Upper lobe of right lung (tissue), 1 donor: ENCODE measurements at regions not wholly inside any gene's neighbourhood (a gene's known extent, or its start where the extent isn't known, plus 50 kb on each side); places are given as distances from the start of the nearest gene placed in this dataset.
"Not testable (repeated sequence)": the region's sequence is repeated elsewhere in the genome, so short reads cannot be mapped to it uniquely, and the experiment has no call there.

Experiments used
- ATAC-seq: fragments of 200-7000 bp; cut with Tn5 transposase; one replicate; pipeline ENCODE4 v1.9.1; 2020; ENCODE audit warnings: mild to moderate bottlenecking, moderate library complexity
- DNase-seq: peaks from one replicate; pipeline ENCODE4 v3.0.0-alpha.2; 2020
- H3K27ac ChIP-seq: fragments of 200-600 bp; one replicate; pipeline ENCODE4 v1.8.0; 2022
- H3K27me3 ChIP-seq: fragments of 200-600 bp; one replicate; pipeline ENCODE4 v1.8.0; 2022; ENCODE audit warnings: mild to moderate bottlenecking
- H3K36me3 ChIP-seq: fragments of 200-600 bp; one replicate; pipeline ENCODE4 v1.8.0; 2022
- H3K4me1 ChIP-seq: fragments of 200-600 bp; one replicate; pipeline ENCODE4 v1.8.0; 2022
- H3K4me3 ChIP-seq: fragments of 200-600 bp; one replicate; pipeline ENCODE4 v1.8.0; 2022; ENCODE audit warnings: mild to moderate bottlenecking
- H3K9me3 ChIP-seq: fragments of 200-600 bp; one replicate; pipeline ENCODE4 v1.8.0; 2022
- intact Hi-C: fragments of 100-400 bp; cut with DNase I; formaldehyde crosslinking; loops from one replicate; pipeline ENCODE4 v1.11.0; 2022
- donor health status: DM: no; HTN: yes; CAD: no; lungs with severe emphysema.

DNA sequence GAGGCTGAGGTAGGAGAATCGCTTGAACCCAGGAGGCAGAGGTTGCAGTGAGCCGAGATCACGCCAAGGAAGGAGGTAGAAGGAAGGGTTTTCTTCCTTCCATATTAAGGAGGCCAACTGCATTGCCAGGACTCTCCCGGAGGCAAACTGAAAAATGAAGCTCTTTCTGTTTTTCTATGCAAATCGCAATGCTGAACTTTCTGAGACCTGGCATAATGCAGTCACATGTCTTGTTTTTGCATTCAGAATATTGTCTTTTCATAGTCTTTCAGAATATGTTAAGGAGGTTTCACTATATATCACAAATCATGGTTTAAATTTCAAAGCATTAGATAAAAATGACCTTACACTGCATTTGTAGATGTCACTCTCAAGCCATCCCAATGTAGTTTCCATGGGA lies 133.4 kb downstream of the SPDYE17 start:
- H3K4me3 ChIP-seq, H3K27me3 ChIP-seq, H3K9me3 ChIP-seq, intact Hi-C loops, ATAC-seq, H3K27ac ChIP-seq, H3K4me1 ChIP-seq, H3K36me3 ChIP-seq, DNase-seq: not testable (repeated sequence)

DNA sequence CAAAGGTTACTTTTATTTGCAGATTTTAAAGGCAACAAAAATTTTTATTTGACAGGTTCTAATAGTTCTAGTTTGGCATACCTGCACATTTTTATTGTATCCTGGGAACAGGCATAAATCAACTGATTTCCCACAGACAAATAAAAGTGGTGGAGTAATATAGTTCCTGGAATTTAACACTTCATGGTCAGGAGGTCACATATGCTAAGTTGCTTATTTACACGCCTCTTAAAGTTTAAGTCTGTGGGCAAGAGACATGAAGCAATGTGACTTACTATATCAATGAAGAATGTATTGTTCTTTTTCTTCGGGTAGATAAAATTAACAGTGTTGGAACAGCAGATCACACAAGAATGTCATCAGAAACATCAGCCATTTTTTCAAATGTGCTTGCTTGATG lies 135.2 kb downstream of the SPDYE17 start:
- H3K4me1 ChIP-seq, H3K27me3 ChIP-seq, H3K4me3 ChIP-seq, ATAC-seq, H3K36me3 ChIP-seq, H3K9me3 ChIP-seq, H3K27ac ChIP-seq, intact Hi-C loops, DNase-seq: not testable (repeated sequence)

DNA sequence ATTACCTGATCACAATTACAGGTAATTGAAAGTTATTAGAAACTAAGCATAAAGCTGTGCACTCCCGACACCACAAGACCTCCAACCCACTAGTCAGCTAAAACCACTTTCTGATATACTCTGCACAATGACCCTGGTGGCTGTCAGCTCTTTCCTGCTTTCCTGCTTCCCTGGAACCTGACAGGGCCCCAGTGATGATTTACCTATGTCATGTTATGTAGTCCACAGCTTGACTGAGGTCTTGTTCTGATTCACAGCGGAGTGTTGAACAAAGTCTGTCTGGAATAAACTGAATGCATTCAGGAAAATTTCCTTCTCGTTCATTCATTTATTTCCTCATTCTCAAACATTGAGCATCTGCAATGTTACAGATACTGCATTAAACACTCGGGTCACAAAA lies 136.5 kb downstream of the SPDYE17 start:
- DNase-seq, intact Hi-C loops, H3K36me3 ChIP-seq, ATAC-seq, H3K27ac ChIP-seq, H3K27me3 ChIP-seq, H3K4me3 ChIP-seq, H3K4me1 ChIP-seq, H3K9me3 ChIP-seq: not testable (repeated sequence)

DNA sequence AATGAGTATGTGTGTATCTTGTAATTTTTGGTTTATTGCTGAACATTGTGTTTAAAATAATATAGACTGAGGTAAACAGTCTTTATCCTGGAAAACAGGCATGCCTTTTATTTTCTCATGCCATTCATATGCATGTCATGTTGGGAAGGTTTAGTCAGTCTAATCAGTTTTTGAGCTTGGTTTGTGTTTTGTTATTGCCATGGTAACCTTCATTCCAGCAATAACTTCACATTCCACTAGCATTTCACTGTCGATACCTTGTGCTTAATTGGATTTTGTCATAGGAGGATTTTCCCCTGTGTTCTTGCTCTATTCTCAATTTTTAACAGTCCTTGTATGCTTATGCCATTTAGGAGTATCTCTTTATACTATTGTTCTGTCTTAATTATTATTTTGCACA lies 140.4 kb downstream of the SPDYE17 start:
- intact Hi-C loops, H3K4me1 ChIP-seq, H3K27ac ChIP-seq, H3K9me3 ChIP-seq, H3K4me3 ChIP-seq, DNase-seq, ATAC-seq, H3K27me3 ChIP-seq, H3K36me3 ChIP-seq: not testable (repeated sequence)

DNA sequence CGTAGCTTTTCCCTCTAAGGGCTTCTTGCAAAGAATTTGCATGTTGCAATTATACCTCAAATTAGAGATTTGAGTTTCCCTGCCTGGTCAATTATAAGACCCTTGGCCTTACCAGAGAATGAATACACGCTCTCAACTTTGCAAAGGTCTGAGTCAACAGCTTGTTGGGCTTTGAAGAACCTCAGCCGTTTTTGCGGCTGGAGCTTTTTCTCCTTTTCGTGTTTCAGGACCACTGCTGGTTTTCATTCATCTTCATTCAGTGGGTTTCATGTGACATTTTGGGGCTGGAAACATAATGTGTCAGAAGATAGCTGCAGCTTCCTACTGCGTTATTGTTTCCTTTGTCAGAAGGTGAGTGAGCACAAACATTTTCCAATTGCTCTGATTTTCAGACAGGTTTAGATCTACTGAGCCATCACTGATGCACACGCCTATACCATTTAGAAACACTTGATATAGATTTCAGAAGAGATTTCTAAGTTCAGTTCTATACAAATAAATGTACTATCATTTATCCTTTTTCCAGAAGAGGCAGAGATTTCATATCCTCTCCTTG lies 152.3 kb downstream of the SPDYE17 start:
- intact Hi-C loops, H3K4me3 ChIP-seq, H3K27me3 ChIP-seq, H3K27ac ChIP-seq, H3K9me3 ChIP-seq, DNase-seq, H3K36me3 ChIP-seq, ATAC-seq, H3K4me1 ChIP-seq: not testable (repeated sequence)

DNA sequence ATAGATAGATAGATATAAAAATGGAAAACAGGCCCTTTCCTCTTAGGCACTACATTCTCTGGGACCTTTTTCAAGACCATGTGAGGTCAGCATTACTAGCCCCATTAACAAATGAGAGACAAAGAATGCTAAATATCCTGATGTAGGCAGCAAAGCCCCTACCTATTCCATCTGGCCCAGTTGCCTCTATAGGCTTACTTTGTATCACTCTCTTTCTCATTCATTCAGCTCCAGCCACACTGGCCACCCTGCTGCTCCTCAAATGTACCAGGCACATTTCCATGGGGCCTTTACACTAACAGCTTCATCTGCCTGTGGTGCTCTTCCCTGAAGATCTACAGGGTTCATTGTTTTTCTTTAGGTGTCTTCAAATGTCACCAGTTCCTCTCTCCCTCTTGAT lies 156.4 kb downstream of the SPDYE17 start:
- H3K27ac ChIP-seq, H3K36me3 ChIP-seq, DNase-seq, H3K4me1 ChIP-seq, H3K9me3 ChIP-seq, intact Hi-C loops, H3K27me3 ChIP-seq, H3K4me3 ChIP-seq, ATAC-seq: not testable (repeated sequence)

DNA sequence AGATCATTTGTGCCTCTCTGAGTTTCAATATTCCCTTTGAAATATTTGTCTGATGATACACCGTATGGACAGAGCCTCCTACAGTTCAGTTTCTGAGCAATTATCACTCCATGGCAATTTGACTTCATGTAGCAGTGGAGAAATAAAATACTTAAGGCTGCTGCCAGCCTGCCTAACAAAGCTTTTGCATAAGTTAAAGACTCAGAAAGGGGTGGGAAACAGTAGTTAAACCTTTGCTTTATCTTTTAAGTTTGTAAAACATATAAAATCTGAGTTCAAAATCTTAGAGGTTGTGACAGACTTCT lies 161.7 kb downstream of the SPDYE17 start:
- DNase-seq, H3K27ac ChIP-seq, H3K36me3 ChIP-seq, H3K4me1 ChIP-seq, H3K4me3 ChIP-seq, ATAC-seq, H3K9me3 ChIP-seq, H3K27me3 ChIP-seq, intact Hi-C loops: not testable (repeated sequence)

DNA sequence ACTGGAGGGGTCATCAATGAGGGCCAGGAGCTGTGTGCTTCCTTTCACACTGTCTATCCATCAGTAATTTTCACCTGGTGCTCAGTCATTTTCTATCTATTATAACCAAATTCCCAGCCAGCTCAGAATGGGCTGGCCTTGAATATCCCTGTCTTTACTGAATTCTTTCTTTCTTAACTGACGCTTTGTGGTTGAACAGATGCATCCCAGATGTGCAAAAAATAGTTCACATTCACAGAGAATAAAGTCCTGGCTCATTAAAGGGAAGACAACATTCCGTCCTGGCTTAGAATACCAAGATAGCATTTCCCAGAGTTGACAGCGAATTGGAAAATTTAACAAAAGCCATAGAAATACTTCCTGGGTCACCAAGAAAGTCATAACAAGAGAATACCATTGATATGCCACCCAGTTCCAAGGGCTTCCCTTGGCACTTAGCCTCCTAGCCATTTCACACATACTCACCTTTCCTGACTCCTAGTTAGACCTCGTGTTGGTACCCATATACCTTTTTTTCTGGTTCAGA lies 164.7 kb downstream of the SPDYE17 start:
- H3K27me3 ChIP-seq, H3K27ac ChIP-seq, H3K4me3 ChIP-seq, H3K4me1 ChIP-seq, DNase-seq, intact Hi-C loops, ATAC-seq, H3K9me3 ChIP-seq, H3K36me3 ChIP-seq: not testable (repeated sequence)

DNA sequence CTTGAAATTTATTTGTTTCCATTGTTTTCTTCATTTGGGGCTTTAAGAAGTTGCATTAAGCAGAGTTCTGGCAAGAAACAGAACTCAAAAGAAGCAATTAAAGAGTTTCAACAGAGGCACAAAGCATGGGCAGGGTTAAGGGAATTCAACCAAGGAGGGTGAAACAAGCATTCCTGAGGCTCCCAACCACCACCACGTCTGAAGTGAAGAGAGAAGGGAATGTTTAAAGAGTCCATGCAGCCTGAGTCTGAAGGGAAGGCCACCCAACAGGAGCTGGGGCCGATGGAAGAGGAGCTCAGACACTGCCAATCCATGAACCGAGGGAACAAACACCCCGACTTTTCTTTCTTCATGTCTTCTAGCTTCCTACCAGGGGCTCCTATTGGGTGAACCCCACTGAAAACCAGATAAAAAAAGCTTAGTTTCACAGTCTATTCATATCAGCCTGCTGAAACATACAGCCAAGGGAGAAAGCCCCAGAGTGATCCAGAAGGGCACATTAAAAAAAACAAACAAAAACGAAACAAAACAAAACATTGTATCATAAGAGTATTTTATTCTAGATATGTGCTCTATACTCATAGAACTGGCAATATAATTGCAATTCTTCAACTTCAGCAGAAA lies 168.9 kb downstream of the SPDYE17 start:
- H3K27ac ChIP-seq, H3K9me3 ChIP-seq, intact Hi-C loops, H3K27me3 ChIP-seq, H3K36me3 ChIP-seq, H3K4me1 ChIP-seq, DNase-seq, H3K4me3 ChIP-seq: not testable (repeated sequence)
- peak; percentile 59 for ATAC-seq

DNA sequence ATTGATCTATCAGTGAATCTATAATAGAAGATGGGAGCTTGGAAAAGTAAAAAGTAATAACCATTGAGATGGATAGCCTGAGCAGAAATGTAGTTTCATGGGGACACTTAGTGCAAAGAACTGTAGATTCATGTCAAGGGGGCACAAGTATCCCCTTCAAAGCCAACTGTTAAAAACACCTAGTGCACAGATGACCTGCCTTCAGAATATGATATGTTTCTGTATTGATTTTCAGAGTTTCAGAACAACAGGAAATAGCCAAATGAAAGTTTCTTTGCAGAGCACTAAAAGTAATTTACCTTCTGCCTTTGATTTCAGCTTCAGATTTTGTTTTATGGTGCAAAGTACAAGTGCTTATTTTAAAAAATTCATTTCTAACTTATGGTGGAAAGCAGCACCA lies 169.9 kb downstream of the SPDYE17 start:
- ATAC-seq, H3K27me3 ChIP-seq, intact Hi-C loops, H3K27ac ChIP-seq, H3K4me3 ChIP-seq, H3K36me3 ChIP-seq, H3K4me1 ChIP-seq, DNase-seq, H3K9me3 ChIP-seq: not testable (repeated sequence)

DNA sequence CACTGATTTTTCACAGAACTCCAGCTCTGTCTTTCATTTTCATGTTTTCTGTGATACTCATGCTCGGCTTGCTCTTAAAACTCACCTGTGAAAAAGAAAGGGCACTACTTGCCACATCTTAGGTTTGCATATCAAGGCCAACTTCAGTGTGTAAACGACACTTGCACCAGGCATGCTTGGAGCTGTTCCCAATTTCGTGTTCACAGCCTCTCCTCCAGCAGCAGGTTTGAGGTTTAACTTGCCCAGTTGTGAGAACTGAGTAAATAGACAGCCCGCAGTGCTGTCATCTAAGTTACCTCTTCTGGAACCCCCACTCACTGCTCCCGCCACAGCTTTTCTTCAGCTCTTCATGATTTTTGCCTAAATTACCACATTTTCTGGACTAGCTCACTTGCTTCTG lies 172.2 kb downstream of the SPDYE17 start:
- H3K4me1 ChIP-seq, H3K27me3 ChIP-seq, H3K4me3 ChIP-seq, H3K9me3 ChIP-seq, intact Hi-C loops, H3K27ac ChIP-seq, H3K36me3 ChIP-seq, DNase-seq: not testable (repeated sequence)
- peak; percentile 68 for ATAC-seq

DNA sequence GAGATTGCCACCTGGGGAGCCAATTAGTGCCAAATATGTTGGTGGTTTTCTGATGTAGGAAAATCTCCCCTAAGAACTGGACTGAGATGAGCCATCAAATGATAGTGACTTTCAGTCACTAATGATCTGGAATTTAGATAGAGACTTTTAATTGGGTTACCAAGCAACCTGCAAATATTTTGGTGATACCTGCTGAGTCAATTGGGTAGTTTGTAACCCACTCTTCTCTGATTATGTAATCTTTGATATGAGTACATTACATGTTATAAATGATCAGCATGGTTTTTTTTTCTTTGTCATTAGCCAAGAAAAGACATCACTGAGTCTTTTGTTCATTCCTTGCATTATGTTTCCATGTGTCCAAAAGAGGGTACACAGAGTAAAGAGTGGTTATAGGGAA lies 177.5 kb downstream of the SPDYE17 start:
- intact Hi-C loops = not testable (repeated sequence)

DNA sequence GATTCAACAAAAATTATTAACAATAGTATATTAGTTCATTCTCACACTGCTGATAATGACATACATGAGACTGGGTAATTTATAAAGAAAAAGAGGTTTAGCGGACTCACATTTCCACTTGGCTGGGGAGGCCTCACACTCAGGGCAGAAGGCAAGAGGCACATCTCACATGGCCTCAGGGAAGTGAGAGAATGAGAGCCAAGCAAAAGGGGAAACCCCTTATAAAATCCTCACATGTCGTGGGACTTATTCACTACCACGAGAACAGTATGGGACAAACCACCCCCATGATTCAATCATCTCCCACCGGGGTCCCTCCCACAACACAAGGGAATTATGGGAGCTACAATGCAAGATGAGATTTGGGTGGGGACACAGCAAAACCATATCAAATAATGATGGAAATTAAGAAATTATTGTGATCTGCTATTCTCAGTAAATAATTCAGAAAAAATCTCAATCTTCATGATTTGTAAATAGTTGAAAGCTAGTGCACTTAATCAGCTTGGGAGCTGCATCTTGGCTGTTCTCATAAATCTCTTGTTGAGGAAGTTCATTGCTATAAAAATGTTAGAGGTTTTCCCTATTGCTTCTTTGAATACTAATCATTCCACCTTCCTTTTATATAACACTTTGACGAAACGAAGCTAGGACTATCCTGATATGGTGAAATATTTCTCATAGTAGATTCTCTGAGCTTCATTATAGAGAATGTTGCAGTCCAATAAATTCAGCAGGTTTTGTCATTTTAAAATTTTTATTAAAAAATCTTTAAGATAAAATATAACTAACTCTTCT lies 179.2 kb downstream of the SPDYE17 start:
- H3K4me3 ChIP-seq, H3K4me1 ChIP-seq, H3K9me3 ChIP-seq, H3K27ac ChIP-seq, H3K27me3 ChIP-seq, H3K36me3 ChIP-seq, ATAC-seq, intact Hi-C loops, DNase-seq: not testable (repeated sequence)

More for the DNA sequence above, 177.5 kb downstream of the SPDYE17 start:
- not testable (repeated sequence) for ATAC-seq, H3K36me3 ChIP-seq, H3K9me3 ChIP-seq, H3K27me3 ChIP-seq, DNase-seq, H3K4me3 ChIP-seq, H3K4me1 ChIP-seq, H3K27ac ChIP-seq

DNA sequence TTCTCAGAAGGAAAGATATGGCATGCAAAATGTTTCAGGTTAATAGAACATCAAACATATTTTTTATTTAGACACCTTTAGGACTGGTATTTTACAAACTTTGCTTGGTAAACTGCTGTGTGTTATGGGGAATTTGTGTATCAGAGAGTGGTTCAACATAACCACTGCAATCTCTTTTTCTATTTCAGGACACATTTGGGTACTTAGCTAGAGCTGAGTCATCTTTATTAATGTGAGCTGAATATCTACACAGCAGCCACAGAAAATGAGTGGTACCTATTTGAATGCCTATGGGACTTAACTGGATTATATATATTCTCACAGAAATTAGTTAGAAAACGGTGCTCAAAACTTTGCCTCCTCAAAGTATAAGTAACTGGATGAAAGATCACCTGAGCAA lies 179.8 kb downstream of the SPDYE17 start:
- ATAC-seq, H3K36me3 ChIP-seq, H3K4me3 ChIP-seq, DNase-seq, H3K9me3 ChIP-seq, H3K27ac ChIP-seq, intact Hi-C loops, H3K27me3 ChIP-seq, H3K4me1 ChIP-seq: not testable (repeated sequence)
